Inferior parietal cortex (tissue), 1 donor: ENCODE measurements at regions not wholly inside any gene's neighbourhood (a gene's known extent, or its start where the extent isn't known, plus 50 kb on each side); places are given as distances from the start of the nearest gene placed in this dataset.
"Not testable (repeated sequence)": the region's sequence is repeated elsewhere in the genome, so short reads cannot be mapped to it uniquely, and the experiment has no call there.

Source experiments
- DNase-seq: peaks from one replicate; pipeline ENCODE4 v3.0.0-alpha.2; 2016; ENCODE audit errors: extremely low spot score

DNA sequence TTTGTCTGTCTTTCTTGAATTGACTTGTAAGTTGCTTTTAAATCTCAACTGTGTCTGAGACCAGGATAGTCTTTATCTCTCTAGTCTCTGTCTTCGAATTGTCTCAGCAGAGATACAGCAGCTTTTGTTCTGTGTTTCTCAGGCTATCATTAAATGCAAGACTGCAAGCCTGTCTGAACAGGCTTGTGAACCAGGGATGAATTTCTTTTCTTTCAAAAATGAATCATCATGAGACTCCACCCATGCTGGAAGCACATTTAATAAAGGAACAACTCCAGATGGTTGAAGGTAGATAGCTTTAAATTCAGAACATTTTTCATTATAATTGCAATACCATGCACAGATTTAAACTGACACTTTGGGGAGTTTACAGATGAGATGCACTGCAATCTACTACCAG lies 155.9 kb downstream of the SEC23IP start:
- DNase-seq, result peak; percentile 8

DNA sequence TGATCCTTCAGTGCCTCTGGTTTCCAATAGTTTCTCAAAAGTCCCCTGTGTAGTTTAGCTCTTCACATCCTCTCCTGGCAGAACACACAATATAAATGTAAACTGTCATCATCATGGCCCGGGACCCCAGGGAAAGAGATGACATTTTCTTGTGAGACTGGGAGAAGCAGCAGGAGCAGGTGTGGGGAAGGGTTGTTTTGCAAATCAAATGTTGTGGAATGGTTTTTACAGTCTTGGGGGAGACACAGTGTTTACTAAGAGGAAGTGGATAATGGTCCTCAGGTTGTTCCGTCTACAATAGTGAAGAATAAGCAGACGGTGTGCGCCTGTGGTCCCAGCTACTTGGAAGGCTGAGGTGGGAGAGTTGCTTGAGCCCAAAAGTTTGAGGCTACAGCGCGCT lies 159.1 kb downstream of the SEC23IP start:
- DNase-seq, result no peak

DNA sequence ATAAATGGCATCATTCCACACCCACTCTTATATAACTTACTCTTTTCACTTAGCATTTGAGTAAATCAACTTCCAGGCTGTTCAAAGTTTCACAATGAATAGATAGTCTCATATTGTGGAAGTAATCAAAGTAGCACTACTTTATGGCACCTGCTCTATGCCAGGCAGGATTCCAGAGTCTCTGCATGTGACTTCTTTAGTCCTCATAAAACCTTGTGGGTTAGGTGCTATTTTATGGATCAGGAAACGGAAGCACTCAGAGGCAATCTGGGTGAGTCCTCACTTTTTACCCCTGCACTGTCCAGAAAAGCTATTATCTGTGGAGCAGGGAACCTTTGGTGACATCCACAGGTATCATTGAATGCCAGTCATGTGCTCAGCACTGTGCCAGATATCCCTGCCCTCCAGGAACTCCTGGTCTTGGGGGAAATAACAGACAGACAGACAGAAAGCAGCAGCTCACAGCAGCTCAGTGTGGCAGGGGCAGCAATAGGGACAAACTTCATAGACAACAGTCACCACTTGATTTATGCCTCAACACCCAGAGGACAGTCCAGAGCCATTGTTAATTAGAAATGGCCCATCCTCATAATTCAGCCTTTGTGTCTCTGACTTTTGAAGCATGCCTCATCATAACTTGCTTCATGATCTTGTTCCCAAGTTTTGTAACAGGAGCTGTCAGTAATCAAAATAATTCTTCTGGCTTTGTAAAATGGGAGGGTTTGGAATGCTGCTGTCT lies 160.6 kb downstream of the SEC23IP start:
- DNase-seq, result peak; percentile 2

DNA sequence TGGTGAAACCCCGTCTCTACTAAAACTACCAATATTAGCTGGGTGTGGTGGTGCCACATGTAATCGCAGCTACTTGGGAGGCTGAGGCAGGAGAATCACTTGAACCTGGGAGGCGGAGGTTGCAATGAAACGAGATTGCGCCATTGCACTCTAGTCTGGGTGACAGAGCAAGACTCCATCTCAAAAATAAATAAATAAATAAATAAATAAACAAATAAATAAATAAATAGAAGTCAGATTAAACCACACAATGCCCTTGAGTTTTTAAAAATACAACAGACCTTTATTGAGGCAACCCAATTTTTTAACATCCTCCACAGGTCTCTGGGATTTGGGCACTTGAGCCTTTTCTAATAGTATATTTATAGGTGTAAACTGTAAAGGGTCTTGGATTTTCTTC lies 167.3 kb downstream of the SEC23IP start:
- not testable (repeated sequence) for DNase-seq

DNA sequence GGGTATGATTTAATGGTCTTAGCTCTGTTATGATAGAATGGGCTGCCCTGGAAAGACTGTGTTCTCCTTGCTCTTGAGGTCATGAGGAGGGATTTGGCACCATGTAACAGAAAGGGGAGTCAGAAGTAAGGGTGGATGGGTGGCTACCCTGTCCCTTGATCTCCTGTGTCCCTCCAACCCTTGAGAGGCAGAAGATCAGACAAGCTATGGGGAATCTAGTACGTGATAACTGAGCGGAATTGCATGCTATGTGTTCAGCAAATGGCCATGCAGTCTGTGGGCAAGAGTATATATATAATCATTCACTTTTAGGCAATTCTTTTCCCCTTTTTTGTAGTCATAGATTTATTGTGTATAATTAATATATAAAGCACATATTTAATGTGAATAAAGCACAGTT lies 174.9 kb downstream of the SEC23IP start:
- DNase-seq, result no peak

DNA sequence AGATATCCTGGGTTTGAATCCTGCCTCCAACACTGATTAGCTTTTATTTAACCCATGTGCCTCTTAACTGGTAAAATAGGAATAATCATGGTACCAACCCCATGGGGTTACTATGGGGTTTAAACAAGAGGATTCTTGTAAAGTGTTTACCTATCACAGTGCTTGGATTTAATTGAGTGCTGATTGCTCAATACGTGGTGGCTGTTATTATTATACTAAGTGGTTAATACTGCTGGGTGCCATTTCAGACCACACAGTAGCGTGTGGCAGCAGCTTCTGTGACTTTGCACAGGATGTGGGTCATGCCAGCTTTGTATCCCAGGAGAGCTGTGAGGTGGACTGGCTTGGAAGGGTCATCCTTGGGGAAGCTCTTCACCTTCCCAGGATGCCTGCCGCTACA lies 177.2 kb downstream of the SEC23IP start:
- DNase-seq, result no peak

DNA sequence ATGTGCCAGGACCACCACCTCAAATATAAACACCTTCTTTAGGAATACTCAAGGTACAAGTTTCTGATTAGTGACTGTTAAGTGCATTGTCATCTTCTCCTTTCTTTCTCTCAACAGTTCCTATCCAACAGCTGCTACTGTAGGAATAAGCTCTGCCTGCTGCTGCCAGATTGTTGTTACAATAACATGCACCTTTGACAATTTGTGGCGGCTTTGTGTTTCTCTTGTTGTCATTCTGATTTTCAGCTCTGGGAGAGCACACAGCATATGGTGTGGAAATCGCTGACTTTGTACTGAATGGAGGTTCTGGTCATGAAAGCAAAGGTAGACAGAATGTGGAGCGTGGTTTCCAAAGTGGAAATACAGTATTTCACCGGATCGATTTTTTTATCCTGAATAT lies 182.8 kb downstream of the SEC23IP start:
- DNase-seq, result no peak

DNA sequence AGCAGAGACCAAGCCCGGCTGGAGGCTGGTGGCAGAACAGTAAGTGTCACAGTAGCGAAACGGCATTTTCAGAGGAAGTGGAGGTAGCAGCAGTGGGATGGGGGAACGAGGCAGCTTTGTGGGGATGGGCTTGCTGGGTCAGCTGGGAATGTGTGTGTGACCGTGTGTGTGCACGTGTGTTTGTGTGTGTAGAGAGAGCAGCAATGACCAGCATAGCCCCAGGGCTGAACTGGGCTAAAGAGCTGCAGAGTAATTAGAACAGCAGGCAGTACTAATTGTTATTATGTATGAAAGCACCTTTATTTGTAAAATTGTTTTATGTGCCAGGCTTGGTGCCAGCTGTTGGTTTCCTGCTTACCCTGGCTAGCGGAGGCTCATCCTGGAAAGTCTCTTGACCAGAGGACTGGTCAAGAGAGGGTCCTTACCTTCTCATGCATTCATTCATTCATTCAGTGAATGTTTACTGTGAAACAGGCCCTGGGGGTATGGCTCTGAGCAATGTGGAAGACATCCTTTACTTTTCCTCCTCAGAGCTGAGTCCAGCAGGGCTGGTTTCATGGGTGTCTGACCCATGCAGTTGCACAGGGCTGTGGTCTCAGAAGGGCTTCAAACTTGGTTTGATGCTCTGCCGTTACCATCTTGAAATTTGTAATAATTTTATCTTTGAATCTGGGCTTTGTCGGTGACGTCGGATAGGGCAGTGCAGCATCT lies 184.6 kb downstream of the SEC23IP start:
- DNase-seq, result no peak

DNA sequence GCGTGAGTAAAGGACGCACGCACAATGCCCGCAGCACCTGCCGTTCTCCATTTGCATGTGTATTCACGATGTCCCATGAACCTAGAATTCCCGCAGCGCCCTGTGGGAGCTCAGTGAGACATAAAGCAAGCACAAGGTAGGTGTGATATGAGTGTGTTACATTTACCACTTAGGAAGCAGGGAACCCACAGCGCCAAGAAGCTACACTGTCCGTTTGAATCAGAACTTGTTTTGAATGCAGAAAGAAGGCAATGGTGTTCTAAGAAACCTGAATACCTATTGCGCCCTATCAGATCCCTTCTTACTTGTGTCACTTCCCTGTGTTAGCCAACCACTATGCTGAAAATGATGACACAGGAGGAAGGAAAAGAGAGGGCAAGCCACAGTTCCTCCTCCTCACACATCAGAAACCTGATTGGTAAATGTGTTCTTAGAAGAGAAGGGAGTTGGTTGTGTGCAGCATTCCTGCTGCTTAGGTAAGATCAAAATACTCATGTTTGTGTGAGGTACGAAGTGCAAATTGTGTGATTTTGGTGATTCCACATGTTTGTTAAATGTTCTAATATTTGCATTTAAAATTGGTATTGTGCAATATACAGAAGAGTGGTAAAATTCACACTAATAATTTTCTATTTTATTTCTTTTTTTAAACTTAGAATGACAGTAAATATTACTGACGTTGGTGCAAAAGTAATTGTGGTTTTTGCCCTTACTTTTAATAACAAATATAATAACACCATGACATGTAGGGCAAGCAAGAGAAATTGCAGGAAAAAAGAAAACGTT lies 185.4 kb downstream of the SEC23IP start:
- DNase-seq, result no peak

DNA sequence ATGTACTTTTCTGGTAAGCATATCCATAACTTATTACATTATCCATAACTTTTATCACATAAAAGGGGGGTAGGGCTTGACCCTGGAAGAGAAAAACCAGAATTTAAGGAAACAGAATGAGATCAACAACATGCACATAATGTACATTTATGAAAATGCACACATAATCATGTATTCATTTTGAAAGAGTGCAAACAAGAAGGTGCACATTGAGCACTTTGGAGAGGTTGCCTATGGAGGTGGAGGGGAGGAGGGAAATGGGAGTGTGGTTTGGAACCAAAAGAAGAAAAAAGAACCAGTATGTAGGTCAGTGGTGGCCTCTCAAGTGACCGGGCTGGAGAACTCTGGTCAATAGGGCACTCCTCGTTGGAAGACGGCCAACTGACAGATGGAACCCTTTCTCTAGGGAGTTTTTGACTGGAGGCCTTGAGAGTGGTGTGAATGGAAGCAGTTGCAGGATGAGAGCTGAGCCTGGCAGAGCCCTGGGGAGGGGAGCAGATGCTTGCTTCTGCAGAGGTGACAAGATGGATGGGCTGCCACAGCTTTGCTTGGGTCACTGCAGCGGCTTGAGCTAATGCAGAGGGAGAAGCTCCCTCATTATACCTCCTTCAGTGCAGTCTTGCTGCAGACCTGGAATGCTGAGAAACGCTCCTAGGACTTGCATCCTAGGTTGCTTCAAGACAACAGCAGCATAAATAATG lies 192.7 kb downstream of the SEC23IP start:
- DNase-seq, result no peak

DNA sequence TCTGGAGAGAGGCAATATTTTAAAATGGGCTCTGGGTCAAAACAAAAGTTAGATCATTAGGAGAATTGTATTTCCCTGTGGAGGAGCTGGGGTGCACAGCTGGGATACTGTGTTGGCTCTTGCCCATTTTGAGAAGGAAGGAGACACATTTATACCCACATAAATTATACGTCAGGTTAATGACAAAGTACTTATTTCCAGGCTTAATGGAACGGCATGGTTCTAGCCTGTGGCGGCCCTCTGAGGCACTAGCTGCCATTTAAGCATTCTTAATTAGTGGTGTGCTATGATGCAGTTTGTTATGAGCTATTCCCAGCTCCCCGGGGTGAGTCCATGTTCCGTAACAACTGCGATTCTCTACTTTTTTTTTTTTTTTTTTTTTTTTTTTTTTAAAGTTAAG lies 193.5 kb downstream of the SEC23IP start:
- no peak for DNase-seq

DNA sequence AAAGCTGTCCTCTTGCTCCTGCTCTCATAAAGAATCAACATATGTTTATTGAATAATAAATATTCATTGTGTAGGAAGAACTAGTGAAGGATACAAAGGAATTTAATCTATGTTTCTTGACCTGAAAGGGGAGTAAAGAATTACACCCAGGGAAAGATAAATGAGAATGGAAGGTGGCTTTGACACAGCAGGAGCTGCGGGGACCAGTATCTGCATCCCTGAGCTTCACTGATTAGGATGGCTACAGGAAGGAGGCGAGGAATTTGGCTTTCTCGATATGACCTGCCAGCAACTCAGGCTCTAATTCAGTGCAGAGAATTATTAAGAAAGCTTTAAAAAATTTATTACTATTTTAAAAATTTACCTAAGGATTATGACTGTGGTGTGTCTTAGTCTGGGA lies 194.6 kb downstream of the SEC23IP start:
- no peak for DNase-seq

DNA sequence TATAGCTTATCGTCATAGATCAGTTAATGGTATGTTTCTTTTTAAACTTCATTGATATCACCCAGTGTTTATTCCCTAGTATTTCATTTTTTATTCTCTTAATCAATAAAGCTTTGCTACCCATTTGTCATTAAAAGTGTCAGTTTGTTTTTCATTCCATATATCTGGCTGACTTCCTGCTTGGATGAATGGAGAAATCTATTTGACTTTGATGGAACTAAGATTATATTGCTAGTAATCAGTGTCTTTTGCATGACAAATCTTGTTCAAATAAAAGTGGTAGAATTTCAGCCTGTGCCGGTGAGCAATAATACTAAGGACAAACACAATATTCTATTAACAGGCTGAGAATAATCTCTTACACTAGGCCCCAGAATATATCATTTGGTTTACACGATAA lies 203.3 kb downstream of the SEC23IP start:
- no peak for DNase-seq

DNA sequence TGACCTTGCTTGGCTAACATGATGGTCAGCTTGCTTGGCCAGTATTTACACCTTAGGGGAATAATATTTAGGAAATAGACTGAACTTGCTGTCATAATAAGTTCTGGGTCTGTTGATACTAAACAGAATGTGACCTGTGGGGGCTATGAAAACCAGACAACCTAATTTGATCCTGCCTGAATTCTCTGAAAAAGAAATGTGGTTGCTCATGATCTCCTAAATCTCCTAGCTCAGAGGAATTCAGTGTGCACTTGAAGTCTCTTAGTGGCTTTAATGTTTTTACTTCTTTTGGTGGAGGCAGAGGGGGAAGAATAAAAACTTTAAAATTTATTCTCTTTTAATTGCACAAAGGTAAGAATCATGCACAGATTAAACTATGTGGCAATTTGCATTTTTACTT lies 205.2 kb downstream of the SEC23IP start:
- DNase-seq, result no peak

DNA sequence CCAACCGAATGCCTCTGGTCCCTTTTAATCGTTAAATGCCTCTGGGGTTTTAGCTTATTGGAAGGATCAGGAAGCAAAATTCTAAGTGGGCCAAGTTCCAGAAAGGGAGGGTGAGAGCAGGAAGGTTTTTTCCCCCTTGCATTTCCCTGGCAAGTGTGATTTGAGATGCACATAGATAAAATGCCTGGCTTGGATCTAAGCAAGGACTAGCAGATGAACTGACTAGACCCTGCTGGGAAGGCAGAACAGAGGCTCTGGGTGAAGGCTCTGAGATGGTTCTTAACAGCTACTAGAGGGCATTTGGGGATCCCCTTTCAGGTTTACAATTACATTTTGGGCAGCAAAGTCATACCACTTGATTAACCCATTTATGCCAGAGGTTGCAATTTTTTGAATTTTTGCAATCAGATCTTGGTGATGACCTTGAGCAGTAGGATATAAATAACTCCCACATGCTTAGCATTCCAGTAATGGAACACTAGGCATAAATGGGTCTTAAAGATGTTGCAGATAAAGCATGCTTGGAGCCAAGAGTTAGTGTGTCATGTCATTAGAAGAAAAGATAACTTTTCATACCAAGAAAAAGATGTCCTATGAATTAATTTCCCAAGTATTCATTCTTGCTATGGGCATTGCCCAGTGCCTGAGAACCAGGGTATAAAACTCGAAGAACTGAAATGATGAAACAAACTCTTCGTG lies 205.9 kb downstream of the SEC23IP start:
- DNase-seq, result no peak

DNA sequence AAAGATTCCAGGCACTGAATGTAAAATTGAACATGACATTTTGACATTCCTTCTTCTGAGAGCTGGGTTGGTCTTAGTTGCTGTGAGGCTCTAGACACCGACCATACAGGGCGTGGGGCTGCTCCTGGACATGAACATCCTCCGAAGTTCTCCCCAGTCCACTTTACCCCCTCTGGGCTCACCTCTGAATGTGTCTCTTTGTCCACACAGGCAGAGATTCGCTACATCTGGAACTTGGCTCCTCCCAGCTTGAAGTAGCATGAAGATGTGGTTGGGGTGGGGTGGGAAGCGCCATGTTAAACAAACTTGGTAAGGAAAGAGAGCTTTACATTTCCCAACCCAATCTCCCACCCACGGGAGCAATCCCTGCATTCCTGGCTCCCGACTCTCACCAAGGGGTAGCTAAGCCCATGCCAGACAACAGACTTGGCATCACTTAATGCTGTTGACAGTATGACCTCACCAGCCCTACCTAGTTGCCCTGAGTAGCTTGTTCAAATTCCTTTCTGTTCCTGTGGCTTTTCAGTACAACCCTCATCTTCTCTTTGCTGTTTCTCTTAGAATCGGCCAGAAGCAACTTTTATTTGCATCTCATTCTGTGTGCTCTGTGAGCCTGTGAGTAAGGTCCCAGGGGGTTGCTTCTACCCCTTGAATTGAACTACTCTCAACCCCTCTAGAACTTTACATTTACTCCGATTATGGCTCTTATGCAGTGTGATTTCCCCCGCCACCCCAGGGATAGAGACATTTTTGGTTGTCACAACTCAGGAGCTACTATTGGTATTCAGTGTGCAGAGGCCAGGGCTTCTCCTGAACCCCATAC lies 211.4 kb downstream of the SEC23IP start:
- DNase-seq, result no peak

DNA sequence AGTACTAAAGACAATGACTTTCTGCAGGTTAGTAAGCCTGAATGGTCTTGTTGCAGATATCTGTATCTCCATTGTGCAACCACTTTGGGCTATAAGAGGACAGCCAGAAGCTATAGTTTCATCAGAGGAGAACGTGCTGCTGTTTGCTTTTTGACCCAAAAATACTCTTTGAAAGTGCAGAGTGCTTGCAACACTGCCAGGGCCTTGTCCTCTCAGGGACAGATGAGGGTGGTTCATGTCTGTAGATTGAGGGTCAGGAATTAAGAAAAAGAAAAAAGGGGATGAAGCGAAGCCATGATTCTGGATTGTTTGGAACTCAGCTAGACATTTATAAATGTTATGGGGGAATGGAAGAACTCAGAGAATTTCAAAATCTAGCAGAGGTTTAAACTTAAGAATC lies 212.5 kb downstream of the SEC23IP start:
- DNase-seq, result no peak

DNA sequence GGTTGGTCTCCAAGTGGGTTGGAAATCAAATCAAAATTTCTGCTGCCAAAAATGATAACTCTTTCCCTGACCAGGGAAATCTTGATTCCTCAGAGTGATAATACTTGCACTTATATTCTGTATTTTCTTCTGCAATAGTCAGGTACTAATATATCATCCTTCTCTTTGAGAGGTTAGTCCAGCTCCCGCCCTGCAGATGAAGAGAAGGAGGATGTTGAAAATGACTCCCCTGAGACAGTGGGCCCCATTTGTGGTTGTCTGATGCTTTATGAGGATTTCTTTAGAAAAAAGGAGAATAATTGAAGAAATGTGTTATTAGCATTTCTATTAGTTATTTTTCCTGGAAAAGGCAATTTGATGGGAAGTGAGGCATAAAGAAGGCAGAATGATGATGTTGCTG lies 213.0 kb downstream of the SEC23IP start:
- no peak for DNase-seq

DNA sequence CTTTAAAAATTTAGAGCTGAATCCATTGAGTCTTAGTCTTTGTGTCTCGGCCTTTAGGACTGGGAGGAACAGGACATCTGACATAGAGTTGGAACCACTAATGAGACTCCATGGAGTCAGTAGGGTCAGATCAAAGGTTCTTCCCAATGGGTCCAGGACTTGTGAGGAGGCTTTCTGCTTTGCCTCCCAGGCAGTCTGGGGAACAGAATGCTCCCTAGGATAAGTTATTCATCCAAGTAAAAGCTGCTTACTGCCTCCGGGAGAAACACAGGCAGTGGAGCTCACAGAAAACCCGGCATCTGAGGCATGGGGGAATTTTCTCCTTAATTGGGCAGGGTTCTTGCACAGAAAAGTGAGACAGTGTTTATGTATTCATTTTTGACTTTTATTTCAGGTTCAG lies 216.4 kb downstream of the SEC23IP start:
- no peak for DNase-seq

DNA sequence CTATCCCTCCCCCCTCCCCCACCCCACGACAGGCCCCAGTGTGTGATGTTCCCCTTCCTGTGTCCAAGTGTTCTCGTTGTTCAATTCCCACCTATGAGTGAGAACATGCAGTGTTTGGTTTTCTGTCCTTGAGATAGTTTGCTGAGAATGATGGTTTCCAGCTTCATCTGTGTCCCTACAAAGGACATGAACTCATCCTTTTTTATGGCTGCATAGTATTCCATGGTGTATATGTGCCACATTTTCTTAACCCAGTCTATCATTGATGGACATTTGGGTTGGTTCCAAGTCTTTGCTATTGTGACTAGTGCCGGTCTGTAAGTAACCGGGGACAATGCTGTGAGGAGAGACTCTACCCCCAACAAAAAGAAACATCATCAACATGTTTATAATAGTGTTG lies 217.2 kb downstream of the SEC23IP start:
- DNase-seq, result not testable (repeated sequence)

DNA sequence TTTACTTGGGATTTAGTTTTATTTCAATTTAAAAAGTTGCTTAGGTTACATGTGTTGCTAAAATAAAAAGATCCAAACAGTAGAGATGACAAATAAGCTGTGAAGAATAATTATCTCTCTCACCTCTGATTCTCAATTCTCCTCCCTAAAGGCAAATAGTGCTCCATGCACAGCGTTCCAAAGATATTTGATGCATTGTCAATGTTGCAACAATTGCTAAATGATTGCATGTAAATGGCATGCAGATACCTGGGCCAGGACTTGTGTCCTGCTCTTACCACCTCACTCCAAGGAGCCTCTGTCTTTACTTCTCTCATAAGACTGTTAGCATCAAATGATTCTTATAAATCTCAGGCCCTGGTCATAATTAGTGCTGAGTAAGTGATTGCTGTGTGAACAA lies 217.7 kb downstream of the SEC23IP start:
- DNase-seq, result no peak
